ENCODE measurements at regions not wholly inside any gene's neighbourhood (a gene's known extent, or its start where the extent isn't known, plus 50 kb on each side); places are given as distances from the start of the nearest gene placed in this dataset.

DNA sequence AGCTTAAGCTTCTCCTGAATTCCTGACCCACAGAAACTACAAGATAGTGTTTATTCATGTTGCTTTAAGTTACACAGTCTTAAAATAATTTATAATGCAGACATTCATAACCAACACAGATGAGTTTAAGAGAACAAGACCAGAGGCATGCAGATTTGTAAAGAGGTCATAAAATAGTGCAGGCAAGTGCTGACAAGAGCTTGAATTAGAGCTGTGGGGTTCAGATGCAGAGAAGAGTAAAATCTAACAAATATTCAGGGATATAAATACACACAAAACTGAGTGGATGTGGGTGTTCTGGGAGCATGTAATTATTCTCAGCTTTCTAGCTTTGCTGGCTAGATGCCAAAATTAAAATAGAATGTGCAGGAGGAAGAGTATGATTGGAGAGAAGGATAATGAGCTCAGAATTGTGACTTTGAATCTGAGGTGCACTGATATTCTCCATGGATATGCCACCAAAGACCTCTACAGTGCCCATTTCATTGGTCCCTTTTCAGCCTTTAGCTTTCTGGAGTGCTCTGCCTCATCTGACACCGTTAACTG is 291.9 kb upstream of the SGK1 start:
- no peaks in the 10 kb centered on the region for H3K36me3 ChIP-seq
- DNase-seq: no peak
- 82 to 97% (median 89%) methylated on average over 1 of the region's 1 CpG for WGBS, 5 donors
- H3K27ac ChIP-seq: no peak overlapping the region
- peaks cover 0 to 3% (median 0%) of the 10 kb centered on the region in 6 donors for H3K4me1 ChIP-seq
- no peaks in the 10 kb centered on the region for H3K27me3 ChIP-seq (replicated peaks in 1 of 7)
- H3K9me3 ChIP-seq: no peaks in the 10 kb centered on the region
- TF ChIP-seq, protein P1, sequence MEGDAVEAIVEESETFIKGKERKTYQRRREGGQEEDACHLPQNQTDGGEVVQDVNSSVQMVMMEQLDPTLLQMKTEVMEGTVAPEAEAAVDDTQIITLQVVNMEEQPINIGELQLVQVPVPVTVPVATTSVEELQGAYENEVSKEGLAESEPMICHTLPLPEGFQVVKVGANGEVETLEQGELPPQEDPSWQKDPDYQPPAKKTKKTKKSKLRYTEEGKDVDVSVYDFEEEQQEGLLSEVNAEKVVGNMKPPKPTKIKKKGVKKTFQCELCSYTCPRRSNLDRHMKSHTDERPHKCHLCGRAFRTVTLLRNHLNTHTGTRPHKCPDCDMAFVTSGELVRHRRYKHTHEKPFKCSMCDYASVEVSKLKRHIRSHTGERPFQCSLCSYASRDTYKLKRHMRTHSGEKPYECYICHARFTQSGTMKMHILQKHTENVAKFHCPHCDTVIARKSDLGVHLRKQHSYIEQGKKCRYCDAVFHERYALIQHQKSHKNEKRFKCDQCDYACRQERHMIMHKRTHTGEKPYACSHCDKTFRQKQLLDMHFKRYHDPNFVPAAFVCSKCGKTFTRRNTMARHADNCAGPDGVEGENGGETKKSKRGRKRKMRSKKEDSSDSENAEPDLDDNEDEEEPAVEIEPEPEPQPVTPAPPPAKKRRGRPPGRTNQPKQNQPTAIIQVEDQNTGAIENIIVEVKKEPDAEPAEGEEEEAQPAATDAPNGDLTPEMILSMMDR (IDR thresholded peaks at IDR 0.05 in 8 of 11, conservative IDR thresholded peaks at IDR 0.05 in 3 of 11): no peak
- TF ChIP-seq POLR2A (IDR thresholded peaks at IDR 0.05): no peak
- no peak for TF ChIP-seq POLR2AphosphoS5 (IDR thresholded peaks at IDR 0.05)
- intact Hi-C loops (cut with DNase I; ENCODE audit: low total_unique reads): no loop called here
- no peak overlapping the region for H3K4me3 ChIP-seq

DNA sequence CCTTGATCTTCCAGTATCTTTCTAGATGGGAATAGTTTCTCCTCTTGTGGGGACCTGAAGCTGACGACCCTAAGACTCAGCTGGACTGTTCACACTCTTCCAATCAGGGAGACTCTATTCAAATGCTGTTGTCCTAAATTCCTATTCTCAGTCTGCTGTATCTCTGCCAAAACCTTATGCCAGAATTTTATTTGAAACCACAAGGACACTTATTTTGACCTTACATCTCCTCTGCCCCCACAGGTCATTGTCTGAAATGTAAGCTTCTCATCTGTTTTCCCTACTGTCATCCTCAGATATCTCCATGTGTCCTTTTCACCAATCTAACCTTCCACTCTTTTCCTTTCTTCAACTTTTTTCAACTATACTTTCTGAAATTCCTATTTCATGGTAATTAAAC is 289.5 kb upstream of the SGK1 start:
- Histone ChIP-seq H3K27me3 (replicated peaks in 1 of 7) (no peaks in the 10 kb centered on the region), H3K4me3 (no peak overlapping the region), H3K27ac (no peak overlapping the region), H3K9me3 (no peaks in the 10 kb centered on the region), H3K36me3 (no peaks in the 10 kb centered on the region), H3K4me1 (peaks cover 0 to 3% (median 0%) of the 10 kb centered on the region in 6 donors)
- intact Hi-C loops (cut with DNase I; ENCODE audit: low total_unique reads): no loop called here
- DNase-seq: no peak
- WGBS, 5 donors: 58 to 84% (median 79%) methylated on average over 1 of the region's 1 CpG
- TF ChIP-seq, protein P1 (IDR thresholded peaks at IDR 0.05 in 8 of 11, conservative IDR thresholded peaks at IDR 0.05 in 3 of 11): no peak
- no peak for TF ChIP-seq POLR2A (IDR thresholded peaks at IDR 0.05)
- no peak for TF ChIP-seq POLR2AphosphoS5 (IDR thresholded peaks at IDR 0.05)

DNA sequence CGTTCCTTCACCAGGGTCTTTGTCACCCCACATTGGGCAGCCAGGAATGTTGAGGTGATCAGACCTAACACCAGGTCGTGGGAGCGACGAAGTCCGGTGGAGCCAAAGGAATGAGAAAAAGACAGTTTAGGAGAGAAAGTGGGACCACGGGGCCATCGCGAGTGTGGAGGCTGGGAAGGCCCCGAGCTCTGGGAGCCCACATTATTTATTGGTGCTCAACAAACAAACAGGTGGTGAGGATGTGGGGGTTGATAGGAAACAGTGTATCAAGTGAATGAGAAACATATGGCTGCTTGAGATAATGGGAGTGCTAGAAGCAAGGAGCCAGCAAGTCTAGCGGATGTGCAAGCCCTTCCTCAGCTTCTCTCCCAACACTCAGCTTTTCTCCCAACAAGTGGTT is 287.1 kb upstream of the SGK1 start:
- Histone ChIP-seq H3K27ac (no peak overlapping the region), H3K9me3 (peaks cover 3 to 19% (median 17%) of the 10 kb centered on the region in 8 donors), H3K36me3 (no peaks in the 10 kb centered on the region), H3K4me3 (no peak overlapping the region), H3K4me1 (peaks cover 0 to 3% (median 0%) of the 10 kb centered on the region in 6 donors), H3K27me3 (replicated peaks in 1 of 7) (no peaks in the 10 kb centered on the region)
- intact Hi-C loops (cut with DNase I; ENCODE audit: low total_unique reads): no loop called here
- TF ChIP-seq, protein P1 (IDR thresholded peaks at IDR 0.05 in 8 of 11, conservative IDR thresholded peaks at IDR 0.05 in 3 of 11): no peak
- no peak for TF ChIP-seq POLR2A (IDR thresholded peaks at IDR 0.05)
- no peak for TF ChIP-seq POLR2AphosphoS5 (IDR thresholded peaks at IDR 0.05)
- no peak for DNase-seq
- 86 to 93% (median 87%) methylated on average over 10 of the region's 10 CpGs for WGBS, 5 donors

DNA sequence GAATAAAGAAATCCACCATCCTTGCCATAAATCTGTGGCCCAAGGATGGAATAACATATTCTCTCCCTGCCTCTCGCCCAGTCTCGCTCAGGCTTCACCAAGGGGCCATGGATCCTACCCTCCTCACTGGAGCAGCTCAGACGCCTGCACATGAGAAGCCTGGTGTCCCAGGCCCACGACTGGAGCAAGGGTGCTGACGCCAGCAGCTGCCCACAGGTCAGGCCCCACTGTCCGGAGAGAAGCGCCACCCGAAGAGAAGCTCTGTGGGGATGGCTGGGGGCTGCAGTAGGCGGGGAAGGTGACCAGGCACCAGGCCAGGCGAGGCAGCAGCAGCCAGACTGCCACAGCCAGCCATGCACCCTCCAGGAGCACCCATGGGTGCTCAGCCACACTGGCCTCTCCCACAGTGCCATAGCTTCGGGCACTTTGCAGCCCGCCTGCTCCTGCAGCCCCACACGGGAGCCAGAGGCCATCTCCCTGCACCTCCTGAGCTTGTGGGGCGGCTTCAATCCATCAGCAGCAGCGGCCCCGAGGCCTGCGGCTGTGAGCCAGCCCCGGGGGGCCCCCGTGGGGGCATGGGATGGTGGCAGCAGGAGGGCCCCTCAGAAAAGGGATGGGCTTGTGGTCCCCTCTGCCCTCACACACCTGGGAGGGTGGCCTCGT is 286.2 kb upstream of the SGK1 start:
- no peak overlapping the region for H3K4me3 ChIP-seq
- no peaks in the 10 kb centered on the region for H3K36me3 ChIP-seq
- intact Hi-C loops (cut with DNase I; ENCODE audit: low total_unique reads): no loop called here
- no peak for DNase-seq
- H3K27me3 ChIP-seq (replicated peaks in 1 of 7): no peaks in the 10 kb centered on the region
- peaks cover 3 to 24% (median 18%) of the 10 kb centered on the region in 8 donors for H3K9me3 ChIP-seq
- peaks cover 0 to 3% (median 0%) of the 10 kb centered on the region in 6 donors for H3K4me1 ChIP-seq
- TF ChIP-seq, protein P1 (IDR thresholded peaks at IDR 0.05 in 8 of 11, conservative IDR thresholded peaks at IDR 0.05 in 3 of 11): no peak
- TF ChIP-seq POLR2A (IDR thresholded peaks at IDR 0.05) (no peak), POLR2AphosphoS5 (IDR thresholded peaks at IDR 0.05) (no peak)
- 87 to 92% (median 88%) methylated on average over 11 to 20 of the region's 20 CpGs for WGBS, 5 donors
- H3K27ac ChIP-seq: no peak overlapping the region

Data from spleen (tissue), 11 donors.